ENCODE measurements at regions not wholly inside any gene's neighbourhood (a gene's known extent, or its start where the extent isn't known, plus 50 kb on each side); places are given as distances from the start of the nearest gene placed in this dataset.

GRCh38 chr2:41935002-41935401 is 112.8 kb upstream of the PKDCC start:
- no peak for DNase-seq (ENCODE audit: extremely low read depth, low read depth, low spot score)

DNA sequence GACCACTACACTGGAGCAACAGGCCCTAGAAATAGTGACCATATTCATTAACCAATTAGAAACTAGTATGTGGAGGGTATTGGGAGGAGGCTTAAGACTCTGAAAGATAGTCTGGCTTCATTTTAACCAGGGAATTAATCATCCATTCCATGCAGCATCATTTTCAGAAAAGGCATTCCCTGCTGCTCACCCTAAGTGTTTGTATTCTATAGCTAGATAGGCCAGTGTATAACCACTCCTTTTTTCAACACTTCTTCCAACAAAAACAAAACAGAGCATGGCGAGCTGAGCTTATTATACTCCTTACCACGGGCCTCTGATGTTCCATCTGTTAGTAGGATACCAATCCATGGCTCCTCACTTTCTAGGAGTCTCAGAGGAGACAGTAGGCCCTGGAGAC is 112.0 kb upstream of the PKDCC start:
- no peak for DNase-seq (ENCODE audit: extremely low read depth, low read depth, low spot score)

- DNase-seq (ENCODE audit: extremely low read depth, low read depth, low spot score) = no peak
Observed at GRCh38 chr2:41936771-41937463, 110.9 kb upstream of the PKDCC start.

DNA sequence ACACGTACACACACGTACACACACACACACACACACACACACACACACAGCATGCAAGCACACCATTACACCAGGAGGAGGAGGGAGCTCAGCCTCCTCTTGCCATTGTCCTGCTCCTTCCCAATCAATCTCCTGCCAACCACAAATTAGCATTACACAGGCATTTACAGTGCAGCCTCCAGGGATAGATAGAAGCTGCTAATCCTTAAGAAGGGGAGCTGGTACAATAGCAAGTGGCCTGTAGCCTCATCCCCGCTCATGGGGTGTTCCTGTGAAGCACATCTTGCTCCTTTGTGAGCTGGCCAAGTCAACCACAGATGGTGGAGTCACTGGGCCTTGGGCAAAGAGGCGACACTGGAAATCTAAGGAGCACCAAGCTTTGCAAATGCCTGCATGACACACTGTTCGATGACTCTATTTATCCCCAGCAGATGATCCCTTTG is 110.3 kb upstream of the PKDCC start:
- DNase-seq (ENCODE audit: extremely low read depth, low read depth, low spot score) = no peak

GRCh38 chr2:41937921-41938708 is 109.7 kb upstream of the PKDCC start:
- DNase-seq (ENCODE audit: extremely low read depth, low read depth, low spot score) = no peak

GRCh38 chr2:41940060-41940744 is 107.6 kb upstream of the PKDCC start:
- DNase-seq (ENCODE audit: extremely low read depth, low read depth, low spot score) = no peak

GRCh38 chr2:41940745-41941063 is 107.1 kb upstream of the PKDCC start:
- no peak for DNase-seq (ENCODE audit: extremely low read depth, low read depth, low spot score)

- no peak for DNase-seq (ENCODE audit: extremely low read depth, low read depth, low spot score)
Observed at GRCh38 chr2:41941831-41942230, 106.0 kb upstream of the PKDCC start.

DNA sequence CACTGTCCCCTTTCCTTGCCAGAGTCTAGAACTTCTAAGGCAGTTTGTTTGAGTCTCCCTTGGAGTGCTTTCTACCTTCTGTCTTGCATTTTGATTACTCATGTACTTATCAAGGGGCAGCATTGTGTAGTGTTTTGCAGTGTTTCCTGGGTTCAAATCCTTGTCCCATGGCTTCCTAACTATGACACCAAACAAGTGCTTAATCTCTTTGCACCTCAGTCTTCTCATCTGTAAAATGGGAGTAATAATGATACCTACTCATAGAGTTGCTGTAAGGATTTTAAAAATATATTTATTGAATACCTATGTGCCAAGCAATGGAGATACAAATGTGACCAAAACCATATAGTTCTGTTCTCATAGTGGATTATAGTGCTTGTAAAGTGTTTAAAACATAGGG is 105.5 kb upstream of the PKDCC start:
- no peak for DNase-seq (ENCODE audit: extremely low read depth, low read depth, low spot score)

GRCh38 chr2:41943159-41943558 is 104.7 kb upstream of the PKDCC start:
- DNase-seq (ENCODE audit: extremely low read depth, low read depth, low spot score) = no peak

DNA sequence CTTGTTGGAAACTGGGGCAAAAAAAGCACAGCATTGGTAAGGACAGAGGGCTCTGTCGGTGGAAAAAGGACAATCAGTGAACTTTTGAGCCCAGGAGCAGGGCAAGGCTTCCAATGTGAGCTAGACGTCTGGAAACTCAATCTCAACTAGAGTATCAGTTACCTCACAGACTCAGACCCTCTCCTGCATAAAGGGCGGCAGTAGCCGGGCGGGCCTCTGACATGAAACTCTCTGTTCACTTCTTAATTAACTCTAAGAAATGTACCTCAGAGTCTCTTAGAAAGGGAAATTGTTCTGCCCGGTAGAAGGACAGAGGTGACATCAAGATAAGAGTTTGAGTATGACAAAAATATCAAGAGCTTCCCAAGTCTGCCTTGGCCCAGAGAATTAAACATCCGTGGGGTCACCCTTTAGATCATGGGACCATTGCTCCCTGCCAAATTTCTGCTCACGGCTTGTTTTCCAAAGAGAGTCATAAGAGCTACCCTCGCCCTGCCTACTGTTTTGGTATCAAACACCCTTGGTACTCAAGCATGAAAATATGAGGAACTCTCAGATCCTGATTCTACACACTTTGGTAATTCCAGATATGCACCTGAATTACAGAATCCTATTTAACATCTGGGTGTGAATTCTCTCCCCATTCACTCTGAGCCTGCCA is 103.5 kb upstream of the PKDCC start:
- no peak for DNase-seq (ENCODE audit: extremely low read depth, low read depth, low spot score)

- DNase-seq (ENCODE audit: extremely low read depth, low read depth, low spot score) = no peak
Observed at GRCh38 chr2:41947701-41948396, 100.0 kb upstream of the PKDCC start.

DNA sequence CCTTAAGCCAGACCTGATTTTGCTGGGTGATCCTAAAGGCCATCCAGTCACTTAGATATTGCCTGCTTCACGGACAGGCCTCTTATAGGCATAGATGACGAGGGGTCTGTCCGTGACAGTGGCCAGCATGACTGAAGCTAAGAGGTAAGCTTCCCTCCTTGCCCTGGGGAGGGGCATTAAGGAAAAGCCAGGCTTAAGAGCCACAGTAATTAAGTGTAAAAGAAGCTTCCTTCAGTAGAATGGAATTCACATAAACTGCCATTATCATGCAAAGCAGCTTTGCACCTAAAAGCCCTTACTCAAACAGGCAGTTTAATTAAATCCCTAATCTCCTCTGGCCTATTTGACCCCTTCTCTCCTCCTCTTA is 99.4 kb upstream of the PKDCC start:
- DNase-seq (ENCODE audit: extremely low read depth, low read depth, low spot score) = no peak

DNA sequence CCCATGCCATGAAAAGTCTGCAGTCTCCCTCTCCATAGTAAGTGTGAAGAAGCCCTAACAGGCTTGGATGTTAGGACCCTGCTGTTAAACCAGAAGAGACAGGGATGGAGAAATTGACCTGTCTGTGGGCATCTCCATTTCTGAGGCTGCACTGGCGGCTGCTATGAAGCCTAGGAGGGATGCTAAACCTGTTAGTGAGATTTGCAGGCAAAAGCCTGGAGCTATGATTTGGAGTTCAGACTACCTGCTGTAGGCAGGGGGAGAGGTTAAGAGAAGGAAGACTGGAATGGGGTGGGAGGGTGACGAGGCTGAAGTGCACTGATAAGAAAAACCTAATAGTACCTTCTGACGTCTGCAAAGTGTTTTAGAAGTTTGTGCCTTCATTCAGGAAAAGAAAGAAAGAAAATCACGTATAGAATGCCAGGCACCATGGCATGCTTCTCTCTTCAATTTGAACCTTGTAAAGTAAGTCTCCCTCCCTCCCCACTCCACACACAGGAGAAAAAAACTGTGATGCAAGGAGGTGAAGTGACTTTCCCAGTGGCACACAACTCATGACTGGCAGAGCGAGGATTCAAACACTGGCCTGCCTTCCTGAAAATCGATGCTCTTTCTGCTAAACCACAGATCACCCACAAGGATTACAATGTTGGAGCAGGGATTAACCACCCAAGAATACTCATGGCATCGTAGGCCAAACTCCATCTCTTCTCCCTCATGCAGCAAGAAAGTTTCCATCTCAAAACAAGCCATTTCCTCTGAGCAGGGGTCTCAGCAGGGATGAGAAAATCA is 98.5 kb upstream of the PKDCC start:
- no peak for DNase-seq (ENCODE audit: extremely low read depth, low read depth, low spot score)

DNA sequence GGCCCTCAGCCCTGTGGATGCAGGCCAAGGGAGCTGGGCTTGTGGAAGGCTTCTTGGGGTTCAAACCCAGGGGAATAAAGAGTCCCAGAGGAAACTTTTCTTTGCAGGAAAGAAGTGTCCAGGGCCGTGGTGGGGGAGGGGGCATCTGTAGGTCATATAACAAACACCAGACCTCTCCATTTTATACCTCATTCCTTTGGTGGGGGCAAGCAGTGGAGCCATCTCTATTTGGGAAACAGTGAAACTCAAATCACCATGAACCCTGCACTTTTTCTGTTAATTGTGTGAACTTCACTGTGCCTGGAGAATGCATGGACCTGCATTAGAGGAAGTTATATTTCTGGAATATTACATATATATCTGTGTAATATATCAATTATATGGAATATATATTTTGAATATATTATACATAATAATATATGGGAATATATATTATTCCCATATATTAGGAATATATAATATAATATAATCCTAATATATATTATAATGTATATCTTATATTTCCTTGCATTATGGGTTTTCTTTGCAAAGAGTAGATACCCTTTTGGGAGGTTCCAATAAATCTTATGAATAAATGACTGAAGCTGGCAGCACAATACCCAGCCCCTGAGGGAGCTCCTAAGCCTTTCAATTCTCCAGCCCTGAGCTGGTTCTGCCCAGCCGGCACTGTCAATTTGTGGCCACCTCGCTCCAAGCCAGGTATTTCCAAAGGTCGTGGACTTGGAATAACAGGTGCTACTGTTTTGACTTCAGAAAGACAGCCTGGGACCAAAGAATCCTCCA is 97.7 kb upstream of the PKDCC start:
- no peak for DNase-seq (ENCODE audit: extremely low read depth, low read depth, low spot score)

GRCh38 chr2:41950666-41950960 is 97.2 kb upstream of the PKDCC start:
- no peak for DNase-seq (ENCODE audit: extremely low read depth, low read depth, low spot score)

DNA sequence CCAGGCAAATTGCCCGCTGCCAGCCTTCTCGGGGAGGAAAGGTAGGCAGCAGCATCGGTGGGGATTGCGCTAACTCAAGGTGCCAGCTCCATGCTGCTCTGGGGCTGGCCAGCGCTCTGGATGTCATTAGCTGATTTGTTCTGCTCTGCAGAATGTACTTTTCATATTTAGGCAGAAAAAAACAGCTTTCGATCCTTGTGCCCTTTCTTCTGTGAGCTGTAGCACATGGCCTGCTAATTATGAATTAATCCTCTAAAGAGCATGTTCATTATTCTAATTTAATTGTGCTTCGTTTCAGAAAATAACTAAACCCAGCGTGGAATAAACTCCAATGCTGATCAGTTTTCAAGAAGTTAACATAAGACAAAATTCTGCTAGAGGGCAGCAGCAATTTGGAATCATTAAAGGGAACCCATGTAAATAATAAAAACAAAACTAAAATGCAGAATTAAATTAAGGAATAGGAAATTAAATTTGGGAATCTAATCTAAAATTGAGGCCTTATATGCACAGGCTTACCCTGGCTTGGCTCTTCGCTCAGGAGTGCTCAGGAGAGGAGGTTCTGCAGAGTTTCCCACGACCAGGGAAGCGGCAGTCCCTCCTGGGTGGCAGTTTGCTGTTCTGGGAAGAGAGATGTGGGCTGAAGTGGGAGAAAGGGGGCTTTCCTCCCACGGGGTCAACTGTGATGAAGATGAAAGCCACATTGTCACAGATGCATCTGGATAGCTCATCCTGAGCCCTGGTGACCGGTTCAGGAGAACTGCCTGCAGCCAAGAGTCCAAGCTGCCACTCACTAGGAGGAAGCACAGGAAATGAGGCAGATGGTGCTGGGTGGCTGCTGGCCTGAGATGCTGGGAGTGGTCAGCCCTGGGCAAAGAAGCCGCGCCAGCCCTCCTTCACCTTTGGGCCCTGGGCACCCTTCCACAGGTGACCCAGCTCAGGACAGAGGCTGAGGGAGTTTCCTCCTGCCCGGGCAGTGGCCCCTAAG is 93.2 kb upstream of the PKDCC start:
- DNase-seq (ENCODE audit: extremely low read depth, low read depth, low spot score) = no peak

DNA sequence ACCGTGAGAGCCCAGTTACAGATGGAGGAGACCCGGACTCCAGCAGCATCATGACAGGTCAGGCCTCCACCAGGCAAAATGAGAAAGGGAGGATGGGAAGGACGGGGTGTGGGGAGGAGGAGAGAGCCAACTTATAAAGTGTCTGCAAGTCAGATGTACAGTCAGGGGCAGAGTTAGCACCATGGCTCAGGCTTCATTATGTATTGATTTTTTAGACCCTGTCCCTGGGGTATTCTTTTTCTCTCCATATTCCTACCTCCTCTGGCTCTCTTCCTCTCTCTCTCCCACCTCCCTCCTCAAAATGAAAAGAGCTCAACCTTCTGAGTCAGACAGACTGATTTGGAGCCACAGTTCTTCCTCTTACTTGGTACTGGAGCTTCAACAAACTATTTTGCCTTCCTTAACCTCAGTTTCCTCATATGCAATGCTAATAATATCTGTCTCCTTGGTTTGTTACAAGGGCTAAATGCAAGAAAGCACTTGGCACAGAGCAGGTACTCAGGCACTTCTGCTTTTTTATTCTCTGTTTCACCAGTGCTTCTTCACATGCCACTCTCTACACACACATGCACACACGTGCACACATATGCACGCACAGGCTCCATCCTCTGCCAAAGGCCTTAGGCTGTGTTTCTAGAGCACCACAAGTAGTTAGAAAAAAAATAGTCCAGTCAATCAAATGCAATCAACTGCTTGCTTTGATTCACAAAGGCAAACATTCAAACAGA is 92.3 kb upstream of the PKDCC start:
- DNase-seq (ENCODE audit: extremely low read depth, low read depth, low spot score) = no peak

Data from glomerular endothelial cell (primary cell).